A673 (cell line): ENCODE measurements at regions not wholly inside any gene's neighbourhood (a gene's known extent, or its start where the extent isn't known, plus 50 kb on each side); places are given as distances from the start of the nearest gene placed in this dataset.

Experiments used
- BruUV-seq: library from RNA; stranded (reverse); fragments of 400-500 nt; replicated peaks from 2 replicates; lab custom pipeline; 2021; lab: Mats Ljungman, UMichigan
- CTCF ChIA-PET: fragments of 300-600 bp; sonication (Branson Sonifier 250); formaldehyde crosslinking; loops from one replicate; lab custom pipeline; 2022; ENCODE audit warnings: antibody characterized with exemption; lab: Charles Lee
- POLR2A ChIA-PET: fragments of 300-600 bp; sonication (Branson Sonifier 250); formaldehyde crosslinking; loops from one replicate; lab custom pipeline; 2022; ENCODE audit warnings: antibody characterized with exemption; ENCODE audit not compliant: low non-redundant PET; lab: Charles Lee
- DNase-seq: peaks from one replicate; pipeline ENCODE4 v3.0.0-alpha.2; 2015; ENCODE audit warnings: low spot score
- H3K27ac ChIP-seq: fragments of 200-600 bp; sonication (generic); 2 replicates; pipeline ENCODE4 v1.5.1; 2016; ENCODE audit warnings: mixed run types, low read depth, mild to moderate bottlenecking, mixed read lengths, antibody characterized with exemption, low read length; ENCODE audit not compliant: poor library complexity, severe bottlenecking
- H3K27me3 ChIP-seq: fragments of 200-600 bp; sonication (generic); replicated peaks from 2 replicates; pipeline ENCODE4 v1.6.1; 2017; ENCODE audit warnings: mixed run types, low read depth, mild to moderate bottlenecking, mixed read lengths, antibody characterized with exemption, low read length; ENCODE audit not compliant: insufficient read depth, poor library complexity
- H3K36me3 ChIP-seq: fragments of 200-600 bp; sonication (generic); 2 replicates; pipeline ENCODE4 v1.6.1; 2016; ENCODE audit warnings: mixed run types, mild to moderate bottlenecking, mixed read lengths, antibody characterized with exemption, low read length; ENCODE audit not compliant: insufficient read depth, poor library complexity, severe bottlenecking
- H3K4me1 ChIP-seq: fragments of 200-600 bp; sonication (generic); 2 replicates; pipeline ENCODE4 v1.6.1; 2017; ENCODE audit warnings: mixed run types, mild to moderate bottlenecking, mixed read lengths, antibody characterized with exemption, low read length; ENCODE audit not compliant: insufficient read depth, poor library complexity, severe bottlenecking
- H3K4me3 ChIP-seq: fragments of 200-600 bp; sonication (generic); 2 replicates; pipeline ENCODE4 v1.5.1; 2016; ENCODE audit warnings: low read depth, mixed run types, mild to moderate bottlenecking, mixed read lengths, low read length; ENCODE audit not compliant: poor library complexity, severe bottlenecking
- H3K9me3 ChIP-seq: fragments of 200-600 bp; sonication (generic); 2 replicates; pipeline ENCODE4 v1.6.1; 2016; ENCODE audit warnings: mixed run types, low read depth, mild to moderate bottlenecking, mixed read lengths, antibody characterized with exemption, low read length; ENCODE audit not compliant: poor library complexity, severe bottlenecking
- EZH2 ChIP-seq: fragments of 200-600 bp; sonication (generic); IDR thresholded peaks from 2 replicates; pipeline ENCODE4 v1.6.1; 2017; ENCODE audit warnings: borderline replicate concordance, low read depth, mild to moderate bottlenecking, mixed read lengths, antibody characterized with exemption, low read length; ENCODE audit not compliant: poor library complexity, severe bottlenecking
- intact Hi-C: fragments of 100-400 bp; cut with micrococcal nuclease; formaldehyde crosslinking; loops from one replicate; pipeline ENCODE4 v1.10.0; 2022; ENCODE audit not compliant: unreplicated experiment
- TF ChIP-seq, protein P1 (sequence below): fragments of 300-800, 200-600 bp; sonication (generic); conservative IDR thresholded peaks from 2 replicates; pipeline ENCODE4 v1.5.1; 2017; ENCODE audit warnings: low read depth, mild to moderate bottlenecking, antibody characterized with exemption, low read length, moderate library complexity, mixed read lengths

DNA sequence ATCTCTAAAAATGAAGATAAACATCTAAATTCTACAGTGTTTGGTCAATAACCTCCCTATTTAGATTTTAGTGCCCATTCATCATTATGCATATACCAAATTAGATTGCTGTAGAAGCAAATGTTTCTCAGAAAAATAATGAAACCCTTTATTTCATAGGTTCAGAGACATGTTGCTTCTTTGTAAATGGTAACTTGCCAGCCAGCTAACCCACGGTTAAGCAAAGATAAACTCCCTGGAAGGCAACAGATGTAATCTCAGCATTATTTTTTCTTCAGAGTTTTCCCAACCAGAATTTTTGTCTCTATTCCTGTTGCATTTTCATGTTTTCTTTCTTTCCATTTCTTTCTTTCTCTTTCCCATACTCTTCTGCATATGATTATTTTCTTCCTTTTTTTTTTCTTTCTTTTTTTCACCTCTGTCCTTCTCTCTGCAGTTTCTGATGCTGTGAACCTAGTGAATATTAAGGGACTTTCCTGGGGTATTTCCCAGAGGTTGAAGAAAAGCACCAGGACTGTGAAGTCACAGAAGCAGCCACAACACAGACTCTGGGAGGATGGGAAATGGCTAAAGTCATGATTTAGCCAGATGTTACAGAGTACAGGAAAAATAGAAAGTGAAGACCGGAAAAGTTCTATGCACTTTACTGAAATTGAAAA is 50.0 kb upstream of the DSG1 start:
- Histone ChIP-seq H3K27me3 (peaks cover 3% of the 10 kb centered on the region), H3K4me3 (no peak overlapping the region), H3K9me3 (no peaks in the 10 kb centered on the region), H3K36me3 (no peaks in the 10 kb centered on the region), H3K27ac (no peak overlapping the region), H3K4me1 (no peaks in the 10 kb centered on the region)
- ChIA-PET CTCF (no interaction called here), POLR2A (no interaction called here)
- TF ChIP-seq EZH2 = no peak
- TF ChIP-seq, protein P1, sequence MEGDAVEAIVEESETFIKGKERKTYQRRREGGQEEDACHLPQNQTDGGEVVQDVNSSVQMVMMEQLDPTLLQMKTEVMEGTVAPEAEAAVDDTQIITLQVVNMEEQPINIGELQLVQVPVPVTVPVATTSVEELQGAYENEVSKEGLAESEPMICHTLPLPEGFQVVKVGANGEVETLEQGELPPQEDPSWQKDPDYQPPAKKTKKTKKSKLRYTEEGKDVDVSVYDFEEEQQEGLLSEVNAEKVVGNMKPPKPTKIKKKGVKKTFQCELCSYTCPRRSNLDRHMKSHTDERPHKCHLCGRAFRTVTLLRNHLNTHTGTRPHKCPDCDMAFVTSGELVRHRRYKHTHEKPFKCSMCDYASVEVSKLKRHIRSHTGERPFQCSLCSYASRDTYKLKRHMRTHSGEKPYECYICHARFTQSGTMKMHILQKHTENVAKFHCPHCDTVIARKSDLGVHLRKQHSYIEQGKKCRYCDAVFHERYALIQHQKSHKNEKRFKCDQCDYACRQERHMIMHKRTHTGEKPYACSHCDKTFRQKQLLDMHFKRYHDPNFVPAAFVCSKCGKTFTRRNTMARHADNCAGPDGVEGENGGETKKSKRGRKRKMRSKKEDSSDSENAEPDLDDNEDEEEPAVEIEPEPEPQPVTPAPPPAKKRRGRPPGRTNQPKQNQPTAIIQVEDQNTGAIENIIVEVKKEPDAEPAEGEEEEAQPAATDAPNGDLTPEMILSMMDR = no peak
- intact Hi-C loops = no loop called here
- BruUV-seq = no TSS peak
- no peak for DNase-seq
